Keratinocyte (primary cell): ENCODE measurements at regions not wholly inside any gene's neighbourhood (a gene's known extent, or its start where the extent isn't known, plus 50 kb on each side); places are given as distances from the start of the nearest gene placed in this dataset.

Source experiments
- EZH2 ChIP-seq: IDR thresholded peaks from one replicate; pipeline ENCODE4 v1.6.1; 2012; ENCODE audit warnings: inconsistent platforms, mild to moderate bottlenecking, low read length, moderate library complexity
- TF ChIP-seq, protein P1 (sequence below), 3 experiments: IDR thresholded peaks in 1 of 3; conservative IDR thresholded peaks in 1 of 3; optimal IDR thresholded peaks in 1 of 3; 2 replicates in 2 of 3; 3 replicates in 1 of 3; pipeline versions ENCODE3 to v1.5.1; 2011; ENCODE audit warnings: low read length in 3 of 3, mild to moderate bottlenecking in 3 of 3, moderate library complexity in 2 of 3, control low read depth in 1 of 3, inconsistent platforms in 1 of 3; ENCODE audit not compliant: insufficient read depth in 2 of 3; ENCODE audit errors: extremely low read depth in 1 of 3

DNA sequence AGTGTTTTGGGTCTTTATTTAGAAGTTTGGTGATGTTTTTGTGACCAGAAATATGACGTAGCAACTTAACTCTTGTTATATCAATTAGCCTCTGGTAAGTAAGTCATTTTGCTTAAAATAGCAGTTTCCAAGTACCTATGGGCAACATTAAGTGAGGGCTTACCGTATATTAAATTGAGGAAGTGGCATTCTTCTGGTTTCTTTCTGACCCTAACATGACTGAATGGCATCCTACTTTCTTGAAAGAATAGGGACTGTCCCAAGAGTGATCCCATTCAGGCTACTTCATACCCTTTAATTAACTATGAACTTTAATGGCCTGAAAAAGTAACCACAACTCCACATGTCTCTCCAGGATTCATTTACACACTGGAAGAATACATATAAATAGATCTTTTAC, 106.6 kb downstream of the MZT1 start:
- TF ChIP-seq, protein P1, sequence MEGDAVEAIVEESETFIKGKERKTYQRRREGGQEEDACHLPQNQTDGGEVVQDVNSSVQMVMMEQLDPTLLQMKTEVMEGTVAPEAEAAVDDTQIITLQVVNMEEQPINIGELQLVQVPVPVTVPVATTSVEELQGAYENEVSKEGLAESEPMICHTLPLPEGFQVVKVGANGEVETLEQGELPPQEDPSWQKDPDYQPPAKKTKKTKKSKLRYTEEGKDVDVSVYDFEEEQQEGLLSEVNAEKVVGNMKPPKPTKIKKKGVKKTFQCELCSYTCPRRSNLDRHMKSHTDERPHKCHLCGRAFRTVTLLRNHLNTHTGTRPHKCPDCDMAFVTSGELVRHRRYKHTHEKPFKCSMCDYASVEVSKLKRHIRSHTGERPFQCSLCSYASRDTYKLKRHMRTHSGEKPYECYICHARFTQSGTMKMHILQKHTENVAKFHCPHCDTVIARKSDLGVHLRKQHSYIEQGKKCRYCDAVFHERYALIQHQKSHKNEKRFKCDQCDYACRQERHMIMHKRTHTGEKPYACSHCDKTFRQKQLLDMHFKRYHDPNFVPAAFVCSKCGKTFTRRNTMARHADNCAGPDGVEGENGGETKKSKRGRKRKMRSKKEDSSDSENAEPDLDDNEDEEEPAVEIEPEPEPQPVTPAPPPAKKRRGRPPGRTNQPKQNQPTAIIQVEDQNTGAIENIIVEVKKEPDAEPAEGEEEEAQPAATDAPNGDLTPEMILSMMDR (optimal IDR thresholded peaks at IDR 0.05 in 1 of 3, IDR thresholded peaks at IDR 0.05 in 1 of 3, conservative IDR thresholded peaks at IDR 0.05 in 1 of 3; ENCODE audit: extremely low read depth in 1 of 3, insufficient read depth in 2 of 3, low read length in 3 of 3) = no peak
- TF ChIP-seq EZH2 = no peak
